ENCODE measurements at regions not wholly inside any gene's neighbourhood (a gene's known extent, or its start where the extent isn't known, plus 50 kb on each side); places are given as distances from the start of the nearest gene placed in this dataset.

GRCh38 chr5:105812304-105812703 lies 1858.4 kb downstream of the EFNA5 start:
- H3K9me3 Mint-ChIP-seq = no peaks in the 10 kb centered on the region
- Histone ChIP-seq H3K27ac (ENCODE audit: low read depth, low read length) (no peak overlapping the region), H3K4me3 (ENCODE audit: low read length) (no peak overlapping the region), H3K9me3 (ENCODE audit: control insufficient read depth, low read length) (no peaks in the 10 kb centered on the region), H3K9ac (ENCODE audit: extremely low read depth, low read length, poor library complexity, severe bottlenecking) (no peak overlapping the region), H3K27me3 (ENCODE audit: control insufficient read depth, insufficient read depth, low read length, poor library complexity, severe bottlenecking) (no peaks in the 10 kb centered on the region), H3K36me3 (ENCODE audit: control insufficient read depth, insufficient read depth, low read length) (no peaks in the 10 kb centered on the region), H3K4me1 (ENCODE audit: control insufficient read depth, insufficient read depth, low read length) (no peaks in the 10 kb centered on the region)
- H3K36me3 Mint-ChIP-seq (ENCODE audit: low read depth) = no peaks in the 10 kb centered on the region
- H3K27me3 Mint-ChIP-seq (ENCODE audit: insufficient read depth) = no peaks in the 10 kb centered on the region
- no peak overlapping the region for H3K27ac Mint-ChIP-seq
- no peak overlapping the region for H3K4me3 Mint-ChIP-seq
- no peak for DNase-seq
- H3K4me1 Mint-ChIP-seq = no peaks in the 10 kb centered on the region
- TF ChIP-seq CTCF (conservative IDR thresholded peaks at IDR 0.05) = no peak
- 77% methylated on average over 1 of the region's 2 CpGs; no CpG with 5 or more reads in 1 of the 2 experiments for WGBS, 2 experiments (ENCODE audit: insufficient coverage in 1 of 2, insufficient read length in 1 of 2)

- no peaks in the 10 kb centered on the region for H3K4me1 ChIP-seq (ENCODE audit: control insufficient read depth, insufficient read depth, low read length)
- H3K9ac ChIP-seq (ENCODE audit: extremely low read depth, low read length, poor library complexity, severe bottlenecking) = no peak overlapping the region
- H3K27me3 Mint-ChIP-seq (ENCODE audit: insufficient read depth) = no peaks in the 10 kb centered on the region
- no peak overlapping the region for H3K4me3 ChIP-seq (ENCODE audit: low read length)
- no peaks in the 10 kb centered on the region for H3K4me1 Mint-ChIP-seq
- no peaks in the 10 kb centered on the region for H3K36me3 ChIP-seq (ENCODE audit: control insufficient read depth, insufficient read depth, low read length)
- WGBS, 2 experiments (ENCODE audit: insufficient coverage in 1 of 2, insufficient read length in 1 of 2) = 92% methylated on average over 3 of the region's 3 CpGs; no CpG with 5 or more reads in 1 of the 2 experiments
- no peak overlapping the region for H3K27ac Mint-ChIP-seq
- TF ChIP-seq CTCF (conservative IDR thresholded peaks at IDR 0.05) = no peak
- no peaks in the 10 kb centered on the region for H3K27me3 ChIP-seq (ENCODE audit: control insufficient read depth, insufficient read depth, low read length, poor library complexity, severe bottlenecking)
- no peak overlapping the region for H3K4me3 Mint-ChIP-seq
- H3K27ac ChIP-seq (ENCODE audit: low read depth, low read length) = no peak overlapping the region
- peaks cover 13% of the 10 kb centered on the region for H3K9me3 ChIP-seq (ENCODE audit: control insufficient read depth, low read length)
- DNase-seq = no peak
- peaks cover 7% of the 10 kb centered on the region for H3K36me3 Mint-ChIP-seq (ENCODE audit: low read depth)
- H3K9me3 Mint-ChIP-seq = peaks cover 11% of the 10 kb centered on the region
Measured at GRCh38 chr5:105807951-105808350, 1862.8 kb downstream of the EFNA5 start.

DNA sequence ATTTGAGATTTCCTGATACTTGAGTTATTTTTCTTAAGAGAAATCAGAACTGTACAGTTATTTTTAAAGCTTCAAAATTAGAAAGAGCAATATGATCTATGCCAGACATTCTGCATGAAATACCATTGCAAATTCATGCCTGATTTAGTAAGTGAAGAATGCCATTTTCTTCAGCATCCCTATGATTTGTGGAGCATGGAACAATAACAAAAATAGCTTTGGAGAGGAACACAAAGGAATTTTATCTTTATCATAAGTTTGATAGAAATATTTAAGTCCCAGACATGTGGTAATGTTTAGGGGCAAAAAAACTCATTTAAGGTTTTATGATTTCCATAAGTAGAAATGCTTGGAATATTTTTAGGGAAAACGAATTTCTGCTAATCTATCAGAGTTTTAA lies 1863.4 kb downstream of the EFNA5 start:
- Histone ChIP-seq H3K27ac (ENCODE audit: low read depth, low read length) (no peak overlapping the region), H3K9ac (ENCODE audit: extremely low read depth, low read length, poor library complexity, severe bottlenecking) (no peak overlapping the region), H3K4me1 (ENCODE audit: control insufficient read depth, insufficient read depth, low read length) (no peaks in the 10 kb centered on the region), H3K4me3 (ENCODE audit: low read length) (no peak overlapping the region), H3K27me3 (ENCODE audit: control insufficient read depth, insufficient read depth, low read length, poor library complexity, severe bottlenecking) (no peaks in the 10 kb centered on the region), H3K36me3 (ENCODE audit: control insufficient read depth, insufficient read depth, low read length) (no peaks in the 10 kb centered on the region), H3K9me3 (ENCODE audit: control insufficient read depth, low read length) (peaks cover 16% of the 10 kb centered on the region)
- no peaks in the 10 kb centered on the region for H3K27me3 Mint-ChIP-seq (ENCODE audit: insufficient read depth)
- peaks cover 16% of the 10 kb centered on the region for H3K9me3 Mint-ChIP-seq
- H3K36me3 Mint-ChIP-seq (ENCODE audit: low read depth) = peaks cover 7% of the 10 kb centered on the region
- no peak overlapping the region for H3K27ac Mint-ChIP-seq
- 82% methylated on average over 1 of the region's 1 CpG; no CpG with 5 or more reads in 1 of the 2 experiments for WGBS, 2 experiments (ENCODE audit: insufficient coverage in 1 of 2, insufficient read length in 1 of 2)
- H3K4me1 Mint-ChIP-seq = no peaks in the 10 kb centered on the region
- H3K4me3 Mint-ChIP-seq = no peak overlapping the region
- no peak for TF ChIP-seq CTCF (conservative IDR thresholded peaks at IDR 0.05)
- no peak for DNase-seq

Data from endodermal cell (in vitro differentiated cells).